Upper lobe of right lung (tissue), 1 donor: ENCODE measurements at regions not wholly inside any gene's neighbourhood (a gene's known extent, or its start where the extent isn't known, plus 50 kb on each side); places are given as distances from the start of the nearest gene placed in this dataset.
A peak's percentile ranks its signal among the peaks of the same experiment; 100 is the strongest.
"Not testable (repeated sequence)": the region's sequence is repeated elsewhere in the genome, so short reads cannot be mapped to it uniquely, and the experiment has no call there.

Experiments used
- ATAC-seq: fragments of 200-7000 bp; cut with Tn5 transposase; one replicate; pipeline ENCODE4 v1.9.1; 2020; ENCODE audit warnings: mild to moderate bottlenecking, moderate library complexity
- DNase-seq: peaks from one replicate; pipeline ENCODE4 v3.0.0-alpha.2; 2020
- H3K27ac ChIP-seq: fragments of 200-600 bp; one replicate; pipeline ENCODE4 v1.8.0; 2022
- H3K27me3 ChIP-seq: fragments of 200-600 bp; one replicate; pipeline ENCODE4 v1.8.0; 2022; ENCODE audit warnings: mild to moderate bottlenecking
- H3K36me3 ChIP-seq: fragments of 200-600 bp; one replicate; pipeline ENCODE4 v1.8.0; 2022
- H3K4me1 ChIP-seq: fragments of 200-600 bp; one replicate; pipeline ENCODE4 v1.8.0; 2022
- H3K4me3 ChIP-seq: fragments of 200-600 bp; one replicate; pipeline ENCODE4 v1.8.0; 2022; ENCODE audit warnings: mild to moderate bottlenecking
- H3K9me3 ChIP-seq: fragments of 200-600 bp; one replicate; pipeline ENCODE4 v1.8.0; 2022
- CTCF ChIP-seq: fragments of 200-600 bp; IDR thresholded peaks from one replicate; pipeline ENCODE4 v1.8.0; 2022; ENCODE audit warnings: antibody characterized with exemption
- intact Hi-C: fragments of 100-400 bp; cut with DNase I; formaldehyde crosslinking; loops from one replicate; pipeline ENCODE4 v1.11.0; 2022
- donor health status: DM: no; HTN: yes; CAD: no; lungs with severe emphysema.

- Histone ChIP-seq H3K4me1 (no peaks in the 10 kb centered on the region), H3K27ac (no peak overlapping the region), H3K36me3 (no peaks in the 10 kb centered on the region), H3K27me3 (no peaks in the 10 kb centered on the region), H3K4me3 (no peak overlapping the region), H3K9me3 (no peaks in the 10 kb centered on the region)
- DNase-seq (peak; percentile 41), ATAC-seq (no peak)
- intact Hi-C loops: no loop called here
- no peak for TF ChIP-seq CTCF
These were observed 193.9 kb downstream of the UBE3A start for GRCh38 chr15:25244731-25245585.

DNA sequence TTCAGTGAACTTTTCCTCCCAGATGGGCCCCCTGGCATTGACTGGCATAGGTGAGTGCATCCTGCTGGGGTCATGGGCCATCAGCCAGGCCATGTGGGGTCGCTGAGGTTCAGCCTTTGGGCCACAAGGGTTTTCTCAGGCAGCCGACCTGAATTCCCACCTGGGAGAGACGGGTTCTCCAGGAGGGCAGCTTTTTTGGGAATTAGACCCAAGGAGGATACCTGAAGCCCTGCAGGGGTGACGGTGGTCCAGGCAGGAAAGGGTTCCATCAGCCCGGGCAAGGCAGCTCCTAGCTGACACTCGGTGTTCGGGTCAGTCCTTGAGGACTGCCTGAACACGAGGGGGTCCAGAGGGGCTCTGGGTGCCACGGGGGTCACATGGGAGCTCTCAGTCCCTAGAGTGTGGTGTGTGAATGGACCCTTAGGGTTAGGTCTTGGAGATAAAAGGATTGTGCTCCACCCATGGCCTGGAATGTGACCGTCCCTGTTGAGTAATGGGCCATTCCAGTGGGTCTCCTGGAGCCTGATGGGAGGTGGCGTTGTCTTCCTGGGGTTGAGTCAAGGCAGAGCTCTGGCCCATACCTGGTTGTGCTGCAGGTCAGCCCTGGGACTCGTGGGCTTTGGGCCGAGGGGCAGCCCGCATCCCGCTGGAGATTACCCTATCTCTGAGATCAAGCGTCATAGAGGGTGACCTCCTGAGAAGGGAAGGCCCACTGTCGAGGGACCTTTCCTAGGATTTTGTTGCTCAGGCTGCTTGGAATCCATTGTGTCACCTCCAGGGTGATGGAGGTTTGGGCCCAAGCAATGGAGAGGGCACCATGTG lies 192.8 kb downstream of the UBE3A start:
- Histone ChIP-seq H3K4me3 (no peak overlapping the region), H3K27ac (no peak overlapping the region), H3K27me3 (no peaks in the 10 kb centered on the region), H3K4me1 (no peaks in the 10 kb centered on the region), H3K36me3 (no peaks in the 10 kb centered on the region), H3K9me3 (no peaks in the 10 kb centered on the region)
- ATAC-seq (no peak), DNase-seq (peak; percentile 52)
- intact Hi-C loops: no loop called here
- TF ChIP-seq CTCF: no peak

DNA sequence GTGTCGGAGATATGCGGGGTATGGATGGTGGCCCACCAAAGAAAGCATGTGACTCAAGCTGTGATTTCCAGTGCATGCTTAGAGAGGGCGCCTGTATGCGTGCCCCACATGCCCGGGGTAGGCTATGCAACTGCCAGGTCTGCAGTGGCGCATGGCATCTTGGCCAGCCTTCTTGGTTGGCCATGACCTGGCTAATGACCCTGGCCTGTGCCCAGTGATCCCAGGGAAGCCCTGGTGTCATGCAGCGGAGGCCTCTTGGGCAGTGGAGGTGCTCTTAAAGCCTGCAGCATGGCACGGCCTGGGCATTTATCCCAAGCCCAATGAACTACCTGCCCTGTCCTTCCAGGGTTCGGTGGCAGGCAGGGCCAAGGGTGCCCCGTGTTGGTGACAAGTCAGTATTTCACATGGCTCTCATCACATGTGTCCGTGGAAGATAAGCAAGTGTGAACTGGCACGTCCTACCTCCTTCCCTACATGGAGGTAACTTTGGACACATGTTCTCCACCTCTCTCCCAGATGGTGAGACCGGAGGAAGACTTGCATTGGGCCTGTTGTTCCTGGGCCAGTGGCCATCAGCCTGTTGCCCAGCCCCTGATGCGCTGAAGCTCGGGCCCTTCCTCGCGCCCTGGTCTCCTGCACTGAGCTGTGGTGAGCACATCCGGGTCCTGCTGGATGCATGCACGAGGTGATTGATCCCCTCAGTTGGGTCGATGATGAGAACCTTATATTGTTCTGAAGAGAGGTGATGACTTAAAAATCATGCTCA lies 192.0 kb downstream of the UBE3A start:
- no peak overlapping the region for H3K27ac ChIP-seq
- no peaks in the 10 kb centered on the region for H3K4me1 ChIP-seq
- H3K27me3 ChIP-seq: no peaks in the 10 kb centered on the region
- DNase-seq (peak; percentile 43), ATAC-seq (no peak)
- H3K9me3 ChIP-seq: no peaks in the 10 kb centered on the region
- intact Hi-C loops: no loop called here
- no peak overlapping the region for H3K4me3 ChIP-seq
- no peaks in the 10 kb centered on the region for H3K36me3 ChIP-seq
- no peak for TF ChIP-seq CTCF

DNA sequence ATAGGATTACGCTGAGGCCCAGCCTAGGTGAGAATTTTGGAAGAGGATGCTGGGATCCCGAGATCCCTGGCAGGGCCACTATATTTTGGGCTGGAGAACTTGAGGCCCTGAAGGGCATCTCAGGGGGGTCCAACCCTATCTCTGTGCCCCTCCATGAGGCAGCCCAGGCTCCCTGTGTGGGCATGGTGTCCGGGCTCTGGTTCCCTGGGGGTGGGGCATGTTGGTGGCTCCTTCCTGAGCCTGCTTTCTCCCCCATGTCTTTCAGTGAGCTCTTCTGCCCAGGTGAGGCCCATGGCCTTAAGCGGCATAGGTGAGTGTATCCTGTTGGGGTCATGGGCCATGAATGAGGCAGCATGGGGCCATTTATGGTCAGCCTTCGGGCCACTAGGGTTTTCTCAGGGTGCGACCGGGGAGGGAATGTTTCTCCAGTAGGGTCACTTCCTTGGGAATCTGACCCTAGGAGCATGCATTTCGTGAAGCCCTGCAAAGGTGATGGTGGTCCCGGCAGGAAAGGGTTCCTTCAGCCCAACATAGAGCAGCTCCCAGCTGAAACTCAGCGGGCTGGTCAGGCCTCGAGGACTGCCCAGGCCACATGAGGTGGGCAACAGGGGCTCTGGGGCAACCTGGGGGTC lies 191.3 kb downstream of the UBE3A start:
- no peak for ATAC-seq
- H3K27me3 ChIP-seq: no peaks in the 10 kb centered on the region
- intact Hi-C loops: no loop called here
- no peak for TF ChIP-seq CTCF
- no peaks in the 10 kb centered on the region for H3K9me3 ChIP-seq
- H3K27ac ChIP-seq: no peak overlapping the region
- no peaks in the 10 kb centered on the region for H3K36me3 ChIP-seq
- no peaks in the 10 kb centered on the region for H3K4me1 ChIP-seq
- no peak for DNase-seq
- no peak overlapping the region for H3K4me3 ChIP-seq

DNA sequence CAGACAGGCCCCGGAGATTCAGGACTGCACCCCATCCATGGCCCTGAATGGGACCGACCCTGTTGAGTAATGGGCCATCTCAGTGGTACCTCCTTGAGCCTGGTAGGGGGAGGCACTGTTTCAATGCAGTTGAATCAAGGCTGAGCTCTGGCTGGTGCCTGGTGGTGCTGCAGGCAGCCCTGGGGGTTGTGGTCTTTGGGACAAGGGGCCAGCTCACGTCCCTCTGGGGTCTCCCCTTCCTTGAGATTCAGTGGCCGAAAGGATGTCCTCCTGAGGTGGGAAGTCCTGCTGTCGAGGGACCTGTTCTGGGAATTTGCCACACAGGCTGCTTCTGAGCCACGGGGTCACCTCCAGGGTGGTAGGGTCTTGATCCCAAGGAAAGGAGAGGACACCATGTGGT lies 190.7 kb downstream of the UBE3A start:
- H3K27ac ChIP-seq, H3K36me3 ChIP-seq, H3K27me3 ChIP-seq, DNase-seq, ATAC-seq, H3K4me3 ChIP-seq, H3K9me3 ChIP-seq, H3K4me1 ChIP-seq, intact Hi-C loops: not testable (repeated sequence)
